IPS-18a (cell line): ENCODE measurements at regions not wholly inside any gene's neighbourhood (a gene's known extent, or its start where the extent isn't known, plus 50 kb on each side); places are given as distances from the start of the nearest gene placed in this dataset.

Experiments
- H3K27ac ChIP-seq: one replicate; pipeline ENCODE4 v1.5.1; 2013; ENCODE audit warnings: low read length
- H3K27me3 ChIP-seq: one replicate; pipeline ENCODE4 v1.6.1; 2013; ENCODE audit warnings: mild to moderate bottlenecking, low read length; ENCODE audit not compliant: control insufficient read depth, insufficient read depth
- H3K36me3 ChIP-seq: one replicate; pipeline ENCODE4 v1.6.1; 2013; ENCODE audit warnings: low read depth, low read length; ENCODE audit not compliant: control insufficient read depth
- H3K4me1 ChIP-seq: one replicate; pipeline ENCODE4 v1.6.1; 2013; ENCODE audit warnings: low read depth, low read length; ENCODE audit not compliant: control insufficient read depth
- H3K4me3 ChIP-seq: one replicate; pipeline ENCODE4 v1.5.1; 2013; ENCODE audit warnings: low read length
- H3K9ac ChIP-seq: one replicate; pipeline ENCODE4 v1.6.1; 2013; ENCODE audit warnings: mild to moderate bottlenecking, low read length, moderate library complexity
- H3K9me3 ChIP-seq: one replicate; pipeline ENCODE4 v1.6.1; 2013; ENCODE audit warnings: low read depth, low read length; ENCODE audit not compliant: control insufficient read depth

GRCh38 chr2:239601880-239602279, 201.1 kb upstream of the HDAC4 start:
- Histone ChIP-seq H3K9me3 (no peaks in the 10 kb centered on the region), H3K27ac (no peak overlapping the region), H3K4me3 (no peak overlapping the region), H3K27me3 (no peaks in the 10 kb centered on the region), H3K9ac (no peak overlapping the region), H3K4me1 (peaks cover 3% of the 10 kb centered on the region), H3K36me3 (no peaks in the 10 kb centered on the region)

- Histone ChIP-seq H3K4me3 (no peak overlapping the region), H3K4me1 (peaks cover 3% of the 10 kb centered on the region), H3K27ac (no peak overlapping the region), H3K27me3 (no peaks in the 10 kb centered on the region), H3K9ac (no peak overlapping the region), H3K36me3 (no peaks in the 10 kb centered on the region), H3K9me3 (no peaks in the 10 kb centered on the region)
Measured at GRCh38 chr2:239601201-239601851, 200.5 kb upstream of the HDAC4 start.

DNA sequence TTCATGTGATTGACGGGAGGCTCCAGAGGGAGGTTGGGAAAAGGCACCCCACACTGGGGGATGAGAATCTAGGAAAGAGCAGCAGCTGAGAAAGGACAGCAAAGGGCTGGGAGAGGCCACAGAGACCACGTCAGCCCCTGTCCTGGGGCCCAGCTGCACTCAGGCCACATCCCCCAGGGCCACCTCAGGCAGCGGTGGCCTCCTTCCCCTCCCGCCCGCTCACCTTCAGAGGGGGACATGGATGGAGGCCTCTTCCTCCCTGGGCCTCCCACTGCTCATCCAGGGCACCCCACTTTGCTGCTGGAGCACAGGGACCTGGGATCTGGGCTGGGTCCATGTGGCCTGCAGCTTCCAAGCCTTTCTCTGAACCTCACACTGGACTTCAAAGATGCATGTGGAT, 199.8 kb upstream of the HDAC4 start:
- Histone ChIP-seq H3K36me3 (no peaks in the 10 kb centered on the region), H3K27ac (no peak overlapping the region), H3K27me3 (no peaks in the 10 kb centered on the region), H3K9ac (no peak overlapping the region), H3K4me1 (peaks cover 3% of the 10 kb centered on the region), H3K4me3 (no peak overlapping the region), H3K9me3 (no peaks in the 10 kb centered on the region)

GRCh38 chr2:239600001-239600593, 199.3 kb upstream of the HDAC4 start:
- Histone ChIP-seq H3K4me1 (peaks cover 3% of the 10 kb centered on the region), H3K9me3 (no peaks in the 10 kb centered on the region), H3K9ac (no peak overlapping the region), H3K4me3 (no peak overlapping the region), H3K27me3 (no peaks in the 10 kb centered on the region), H3K36me3 (no peaks in the 10 kb centered on the region), H3K27ac (no peak overlapping the region)

DNA sequence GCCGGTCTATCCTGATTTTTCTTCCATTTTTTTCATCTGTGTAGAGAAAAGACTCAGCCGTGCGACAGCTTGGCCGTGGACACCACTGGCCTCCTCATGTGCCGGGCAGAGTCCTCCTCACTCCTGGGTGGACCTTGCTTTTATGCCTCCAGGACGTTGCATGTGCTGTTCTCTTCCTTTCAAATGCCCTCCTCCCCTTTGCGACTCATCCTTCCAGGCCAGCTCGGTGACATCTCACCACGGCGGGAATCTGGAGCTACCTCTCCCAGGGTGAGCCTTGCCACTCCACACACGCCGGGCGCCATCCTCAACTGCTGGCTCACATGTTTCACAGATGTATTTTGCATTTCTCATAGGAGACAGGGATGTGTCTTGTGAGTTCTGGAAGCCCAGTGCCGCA, 198.5 kb upstream of the HDAC4 start:
- Histone ChIP-seq H3K9ac (no peak overlapping the region), H3K27ac (no peak overlapping the region), H3K9me3 (no peaks in the 10 kb centered on the region), H3K36me3 (no peaks in the 10 kb centered on the region), H3K4me3 (no peak overlapping the region), H3K27me3 (no peaks in the 10 kb centered on the region), H3K4me1 (peaks cover 3% of the 10 kb centered on the region)

- no peak overlapping the region for H3K9ac ChIP-seq
- no peaks in the 10 kb centered on the region for H3K9me3 ChIP-seq
- H3K4me1 ChIP-seq, result peaks cover 3% of the 10 kb centered on the region
- no peaks in the 10 kb centered on the region for H3K36me3 ChIP-seq
- H3K27ac ChIP-seq, result no peak overlapping the region
- no peaks in the 10 kb centered on the region for H3K27me3 ChIP-seq
- H3K4me3 ChIP-seq, result no peak overlapping the region
Measured at GRCh38 chr2:239598732-239599090, 197.9 kb upstream of the HDAC4 start.

- Histone ChIP-seq H3K27me3 (no peaks in the 10 kb centered on the region), H3K9ac (no peak overlapping the region), H3K27ac (no peak overlapping the region), H3K4me3 (no peak overlapping the region), H3K9me3 (no peaks in the 10 kb centered on the region), H3K4me1 (peaks cover 3% of the 10 kb centered on the region), H3K36me3 (no peaks in the 10 kb centered on the region)
Measured at GRCh38 chr2:239598011-239598731, 197.4 kb upstream of the HDAC4 start.

DNA sequence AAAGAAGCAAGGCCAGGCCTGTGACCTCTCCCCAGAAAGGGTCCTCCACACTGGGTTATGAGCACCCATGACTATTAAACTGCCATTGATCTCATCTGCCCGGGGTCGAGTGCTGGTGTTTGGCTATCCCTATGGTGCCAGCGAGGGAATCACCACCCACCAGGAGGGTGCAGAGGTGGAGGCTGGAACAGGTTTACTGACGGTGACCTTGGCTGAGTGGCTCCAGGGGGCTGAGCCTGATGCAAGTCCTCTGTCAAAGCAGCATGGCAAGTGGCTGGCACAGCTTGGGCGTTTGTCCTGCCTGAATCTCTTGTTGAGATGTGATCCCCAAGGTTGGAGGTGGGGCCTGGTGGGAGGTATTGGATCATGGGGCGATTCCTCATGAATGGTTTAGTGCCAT, 196.4 kb upstream of the HDAC4 start:
- Histone ChIP-seq H3K9me3 (no peaks in the 10 kb centered on the region), H3K36me3 (no peaks in the 10 kb centered on the region), H3K4me3 (no peak overlapping the region), H3K9ac (no peak overlapping the region), H3K27me3 (no peaks in the 10 kb centered on the region), H3K4me1 (peaks cover 3% of the 10 kb centered on the region), H3K27ac (no peak overlapping the region)

- H3K36me3 ChIP-seq, result no peaks in the 10 kb centered on the region
- H3K4me3 ChIP-seq, result no peak overlapping the region
- no peak overlapping the region for H3K27ac ChIP-seq
- no peak overlapping the region for H3K9ac ChIP-seq
- no peaks in the 10 kb centered on the region for H3K9me3 ChIP-seq
- H3K27me3 ChIP-seq, result no peaks in the 10 kb centered on the region
- H3K4me1 ChIP-seq, result peaks cover 3% of the 10 kb centered on the region
Measured at GRCh38 chr2:239596792-239597191, 196.0 kb upstream of the HDAC4 start.

- H3K4me1 ChIP-seq, result peaks cover under 1% of the 10 kb centered on the region
- H3K9me3 ChIP-seq, result no peaks in the 10 kb centered on the region
- H3K27ac ChIP-seq, result no peak overlapping the region
- no peak overlapping the region for H3K9ac ChIP-seq
- H3K27me3 ChIP-seq, result no peaks in the 10 kb centered on the region
- no peak overlapping the region for H3K4me3 ChIP-seq
- no peaks in the 10 kb centered on the region for H3K36me3 ChIP-seq
Measured at GRCh38 chr2:239596253-239596652, 195.4 kb upstream of the HDAC4 start.

- Histone ChIP-seq H3K27ac (no peak overlapping the region), H3K9ac (no peak overlapping the region), H3K4me3 (no peak overlapping the region), H3K4me1 (no peaks in the 10 kb centered on the region), H3K36me3 (no peaks in the 10 kb centered on the region), H3K27me3 (no peaks in the 10 kb centered on the region), H3K9me3 (no peaks in the 10 kb centered on the region)
Measured at GRCh38 chr2:239595726-239596125, 194.9 kb upstream of the HDAC4 start.
